ENCODE measurements at regions not wholly inside any gene's neighbourhood (a gene's known extent, or its start where the extent isn't known, plus 50 kb on each side); places are given as distances from the start of the nearest gene placed in this dataset.

GRCh38 chr2:217616936-217617335 lies 385.9 kb downstream of the TNS1 start (continued):
- TF ChIP-seq BCLAF1 (IDR thresholded peaks at IDR 0.05), result no peak
- no peak for TF ChIP-seq TFDP2 (CRISPR knock-in tag; IDR thresholded peaks at IDR 0.05)
- TF ChIP-seq HBP1 (CRISPR knock-in tag; IDR thresholded peaks at IDR 0.05; ENCODE audit: low read depth), result no peak
- TF ChIP-seq TBX3 (IDR thresholded peaks at IDR 0.05; ENCODE audit: borderline replicate concordance), result no peak

GRCh38 chr2:217615171-217615570 lies 387.6 kb downstream of the TNS1 start:
- WGBS (ENCODE audit: low lambda C conversion rate), result 19% methylated on average over 1 of the region's 1 CpG
- BruUV-seq (replicated peaks), result no TSS peak
- no peak overlapping the region for H2AFZ ChIP-seq (ENCODE audit: low read length)
- H3K4me3 ChIP-seq (replicated peaks in 1 of 3; ENCODE audit: insufficient read depth in 1 of 3, low read depth in 2 of 3, low read length in 3 of 3), result no peak overlapping the region
- peaks cover 2% of the 10 kb centered on the region in 2 experiments; a peak in 1 of 5 replicates for H3K27me3 ChIP-seq (ENCODE audit: control insufficient read depth in 1 of 2, insufficient read depth in 2 of 2, low read length in 2 of 2)
- no peak for TF ChIP-seq POLR2AphosphoS2 (IDR thresholded peaks at IDR 0.05; ENCODE audit: low read depth, low read length)
- no peak for TF ChIP-seq PRDM4 (CRISPR knock-in tag; IDR thresholded peaks at IDR 0.05; ENCODE audit: borderline replicate concordance)
- TF ChIP-seq TERF1 (CRISPR knock-in tag; IDR thresholded peaks at IDR 0.05), result no peak
- no peak for TF ChIP-seq GLI4 (CRISPR knock-in tag; IDR thresholded peaks at IDR 0.05; ENCODE audit: borderline replicate concordance)
- no peak for TF ChIP-seq PREB (CRISPR knock-in tag; IDR thresholded peaks at IDR 0.05)
- TF ChIP-seq HNRNPUL1 (IDR thresholded peaks at IDR 0.05; ENCODE audit: low read depth, low read length), result no peak
- TF ChIP-seq ZNF619 (CRISPR knock-in tag; IDR thresholded peaks at IDR 0.05), result no peak
- 0 out of 2 replicates have a peak, but pooled peaks cover 7% of the 10 kb centered on the region for H3K4me1 ChIP-seq (ENCODE audit: insufficient read depth, low read length)
- no peak for FAIRE-seq
- in situ Hi-C loops (cut with HindIII; ENCODE audit: extremely low pct_ligation_motif_present, low pct_unique_long_range_greater_than_20kb), result no loop called here
- H3K9ac ChIP-seq (ENCODE audit: insufficient read depth, low read depth, low read length), result no peak overlapping the region
- intact Hi-C loops (cut with micrococcal nuclease; ENCODE audit: unreplicated experiment), result no loop called here
- no peak overlapping the region for H3K4me2 ChIP-seq (ENCODE audit: low read depth, low read length)
- H3K36me3 ChIP-seq (replicated peaks in 1 of 2; ENCODE audit: control insufficient read depth in 1 of 2, insufficient read depth in 2 of 2, low read length in 2 of 2), result no peaks in the 10 kb centered on the region
- H3K79me2 ChIP-seq (ENCODE audit: insufficient read depth, low read length), result no peaks in the 10 kb centered on the region
- H3K9me3 ChIP-seq (ENCODE audit: low read length), result no peaks in the 10 kb centered on the region
- peaks cover 6% of the 10 kb centered on the region; the same call in 1 of the 2 replicates for H4K20me1 ChIP-seq (ENCODE audit: insufficient read depth, low read length)
- no peak for DNase-seq (ENCODE audit: low spot score)
- ChIA-PET POLR2A (no interaction called here), CTCF (ENCODE audit: low intra/inter-chr PET ratio, low total read pairs) (no interaction called here)
- no peak for ATAC-seq
- H3K27ac ChIP-seq (ENCODE audit: extremely low read length, insufficient read depth, low read length), result no peak overlapping the region
